Neural crest cell (in vitro differentiated cells): ENCODE measurements at regions not wholly inside any gene's neighbourhood (a gene's known extent, or its start where the extent isn't known, plus 50 kb on each side); places are given as distances from the start of the nearest gene placed in this dataset.

Experiments used
- DNase-seq: peaks from one replicate; pipeline ENCODE4 v3.0.0; 2021; ENCODE audit warnings: low read depth, mixed read lengths, low spot score
- H3K27ac Mint-ChIP-seq: one replicate; pipeline ENCODE4 v1.8.0; 2021; ENCODE audit warnings: mild to moderate bottlenecking, mixed read lengths; ENCODE audit not compliant: unreplicated experiment
- H3K27me3 Mint-ChIP-seq: 2 replicates; pipeline ENCODE4 v1.8.0; 2021; ENCODE audit warnings: low read depth, mild to moderate bottlenecking, mixed read lengths
- H3K36me3 Mint-ChIP-seq: 2 replicates; pipeline ENCODE4 v1.8.0; 2021; ENCODE audit warnings: low read depth, mild to moderate bottlenecking, mixed read lengths
- H3K4me1 Mint-ChIP-seq: 2 replicates; pipeline ENCODE4 v1.8.0; 2021; ENCODE audit warnings: mixed read lengths
- H3K4me3 Mint-ChIP-seq: one replicate; pipeline ENCODE4 v1.8.0; 2021; ENCODE audit warnings: mild to moderate bottlenecking, mixed read lengths
- H3K9me3 Mint-ChIP-seq: 2 replicates; pipeline ENCODE4 v1.8.0; 2021; ENCODE audit warnings: mixed read lengths
- TF ChIP-seq, protein P1 (sequence below): fragments of 200-600 bp; sonication (generic); conservative IDR thresholded peaks from 2 replicates; pipeline ENCODE4 v1.5.0; 2021; ENCODE audit warnings: antibody characterized with exemption, mild to moderate bottlenecking

DNA sequence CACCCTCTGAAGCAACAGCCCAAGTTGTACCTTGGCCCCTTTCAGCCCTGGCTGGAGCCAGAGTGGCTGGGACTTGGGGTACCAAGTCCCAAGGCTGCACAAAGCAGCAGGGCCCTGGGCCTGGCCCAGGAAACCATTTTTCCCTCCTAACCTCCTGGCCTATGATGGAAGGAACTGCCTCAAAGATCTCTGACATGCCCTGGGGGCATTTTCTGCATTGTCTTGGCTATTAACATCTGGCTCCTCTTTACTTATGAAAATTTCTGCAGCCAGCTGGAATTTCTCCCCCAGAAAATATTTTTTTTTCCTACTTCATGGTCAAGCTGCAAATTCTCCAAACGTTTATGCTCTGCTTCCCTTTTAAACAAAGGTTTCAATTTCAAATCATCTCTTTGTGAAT is 269.4 kb upstream of the CDYL start:
- TF ChIP-seq, protein P1, sequence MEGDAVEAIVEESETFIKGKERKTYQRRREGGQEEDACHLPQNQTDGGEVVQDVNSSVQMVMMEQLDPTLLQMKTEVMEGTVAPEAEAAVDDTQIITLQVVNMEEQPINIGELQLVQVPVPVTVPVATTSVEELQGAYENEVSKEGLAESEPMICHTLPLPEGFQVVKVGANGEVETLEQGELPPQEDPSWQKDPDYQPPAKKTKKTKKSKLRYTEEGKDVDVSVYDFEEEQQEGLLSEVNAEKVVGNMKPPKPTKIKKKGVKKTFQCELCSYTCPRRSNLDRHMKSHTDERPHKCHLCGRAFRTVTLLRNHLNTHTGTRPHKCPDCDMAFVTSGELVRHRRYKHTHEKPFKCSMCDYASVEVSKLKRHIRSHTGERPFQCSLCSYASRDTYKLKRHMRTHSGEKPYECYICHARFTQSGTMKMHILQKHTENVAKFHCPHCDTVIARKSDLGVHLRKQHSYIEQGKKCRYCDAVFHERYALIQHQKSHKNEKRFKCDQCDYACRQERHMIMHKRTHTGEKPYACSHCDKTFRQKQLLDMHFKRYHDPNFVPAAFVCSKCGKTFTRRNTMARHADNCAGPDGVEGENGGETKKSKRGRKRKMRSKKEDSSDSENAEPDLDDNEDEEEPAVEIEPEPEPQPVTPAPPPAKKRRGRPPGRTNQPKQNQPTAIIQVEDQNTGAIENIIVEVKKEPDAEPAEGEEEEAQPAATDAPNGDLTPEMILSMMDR: no peak
- DNase-seq: no peak
- peaks cover 2% of the 10 kb centered on the region for H3K9me3 Mint-ChIP-seq
- no peaks in the 10 kb centered on the region for H3K4me1 Mint-ChIP-seq
- peaks cover 2% of the 10 kb centered on the region for H3K27me3 Mint-ChIP-seq
- H3K27ac Mint-ChIP-seq: no peak overlapping the region
- H3K36me3 Mint-ChIP-seq: peaks cover 2% of the 10 kb centered on the region
- H3K4me3 Mint-ChIP-seq: no peak overlapping the region

DNA sequence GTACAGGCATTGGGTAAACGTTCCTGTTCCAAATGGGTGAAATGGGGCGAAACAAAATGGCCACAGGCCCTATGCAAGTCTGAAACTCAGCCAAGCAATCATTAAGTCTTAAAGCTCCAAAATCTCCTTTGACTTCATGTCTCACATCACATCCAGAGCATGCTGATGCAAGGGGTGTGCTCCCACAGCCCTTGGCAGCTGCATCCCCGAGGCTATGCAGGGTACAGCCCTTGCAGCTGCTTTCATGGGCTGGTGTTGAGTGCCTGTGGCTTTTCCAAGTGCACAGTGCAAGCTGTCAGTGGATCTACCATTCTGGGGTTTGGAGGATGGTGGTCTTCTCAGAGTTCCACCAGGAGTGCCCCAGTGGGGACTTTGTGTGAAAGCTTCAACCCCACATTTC is 270.0 kb upstream of the CDYL start:
- no peak overlapping the region for H3K4me3 Mint-ChIP-seq
- H3K9me3 Mint-ChIP-seq: peaks cover 2% of the 10 kb centered on the region
- no peak overlapping the region for H3K27ac Mint-ChIP-seq
- H3K27me3 Mint-ChIP-seq: peaks cover 2% of the 10 kb centered on the region
- peaks cover 2% of the 10 kb centered on the region for H3K36me3 Mint-ChIP-seq
- no peaks in the 10 kb centered on the region for H3K4me1 Mint-ChIP-seq
- TF ChIP-seq, protein P1: no peak
- no peak for DNase-seq

DNA sequence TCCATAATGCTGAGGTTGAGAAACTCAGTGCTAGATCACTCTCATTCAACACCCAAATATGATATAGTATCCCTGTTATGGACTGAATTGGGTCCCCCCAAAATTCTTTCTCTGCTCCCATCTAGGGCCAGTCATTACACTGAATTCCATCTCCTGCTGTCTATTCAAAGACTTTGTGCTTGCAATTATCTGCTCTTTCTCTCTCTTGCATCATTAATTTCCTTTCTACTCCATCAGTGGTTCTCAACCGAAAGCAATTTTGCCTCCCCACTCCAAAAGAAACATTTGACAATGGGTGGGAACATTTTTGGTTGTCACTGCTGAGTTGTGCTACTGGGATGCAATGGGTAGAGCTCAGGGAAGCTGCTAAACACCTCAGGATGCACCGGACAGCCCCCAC is 271.5 kb upstream of the CDYL start:
- Mint-ChIP-seq H3K27ac (no peak overlapping the region), H3K4me3 (no peak overlapping the region), H3K36me3 (peaks cover 2% of the 10 kb centered on the region), H3K9me3 (peaks cover 2% of the 10 kb centered on the region), H3K4me1 (no peaks in the 10 kb centered on the region), H3K27me3 (peaks cover 2% of the 10 kb centered on the region)
- TF ChIP-seq, protein P1: no peak
- DNase-seq: no peak

DNA sequence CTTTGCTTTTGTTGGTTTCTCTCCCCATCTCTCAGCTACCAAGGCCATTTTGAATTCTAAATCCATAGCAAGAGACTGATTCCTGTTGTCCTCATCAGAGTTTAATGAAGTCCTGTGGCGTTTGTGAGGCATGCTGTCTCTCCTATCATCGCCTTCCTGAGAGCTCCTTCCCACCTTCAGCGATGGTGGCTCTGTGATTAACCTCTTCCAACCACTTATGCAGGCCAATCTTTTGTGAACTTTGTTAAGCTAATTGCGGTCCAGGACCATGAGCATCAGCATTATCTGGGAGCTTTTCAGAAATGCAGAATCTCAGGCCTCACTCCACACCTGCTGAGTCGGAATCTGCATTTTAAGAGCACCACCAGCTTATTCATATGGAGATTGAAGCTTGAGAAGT is 272.5 kb upstream of the CDYL start:
- no peak for DNase-seq
- Mint-ChIP-seq H3K4me1 (no peaks in the 10 kb centered on the region), H3K27ac (no peak overlapping the region), H3K36me3 (peaks cover 2% of the 10 kb centered on the region), H3K9me3 (peaks cover 2% of the 10 kb centered on the region), H3K4me3 (no peak overlapping the region), H3K27me3 (peaks cover 2% of the 10 kb centered on the region)
- TF ChIP-seq, protein P1: no peak

DNA sequence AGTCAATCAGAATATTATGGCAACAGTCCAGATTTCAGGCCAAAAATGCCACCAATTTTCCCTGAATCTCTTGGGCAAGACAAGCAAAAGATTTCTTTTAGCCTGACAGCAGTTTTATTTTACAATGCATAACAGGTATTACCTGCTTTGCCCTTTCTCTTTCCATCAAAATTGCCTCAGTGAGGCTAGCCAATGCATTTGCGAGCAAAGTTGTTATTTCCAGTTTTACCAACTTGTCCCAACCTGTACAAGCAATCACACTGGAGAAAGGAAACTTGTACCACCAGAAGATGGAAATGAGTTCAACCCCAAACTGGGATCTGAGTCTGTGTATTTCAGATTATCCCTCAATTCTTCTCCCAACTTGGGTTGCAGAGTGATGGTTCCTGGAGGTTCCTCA is 279.9 kb upstream of the CDYL start:
- H3K9me3 Mint-ChIP-seq: peaks cover 2% of the 10 kb centered on the region
- H3K36me3 Mint-ChIP-seq: no peaks in the 10 kb centered on the region
- H3K4me3 Mint-ChIP-seq: no peak overlapping the region
- H3K4me1 Mint-ChIP-seq: no peaks in the 10 kb centered on the region
- H3K27me3 Mint-ChIP-seq: no peaks in the 10 kb centered on the region
- TF ChIP-seq, protein P1: no peak
- H3K27ac Mint-ChIP-seq: no peak overlapping the region
- DNase-seq: no peak
